ENCODE measurements at regions not wholly inside any gene's neighbourhood (a gene's known extent, or its start where the extent isn't known, plus 50 kb on each side); places are given as distances from the start of the nearest gene placed in this dataset.

DNA sequence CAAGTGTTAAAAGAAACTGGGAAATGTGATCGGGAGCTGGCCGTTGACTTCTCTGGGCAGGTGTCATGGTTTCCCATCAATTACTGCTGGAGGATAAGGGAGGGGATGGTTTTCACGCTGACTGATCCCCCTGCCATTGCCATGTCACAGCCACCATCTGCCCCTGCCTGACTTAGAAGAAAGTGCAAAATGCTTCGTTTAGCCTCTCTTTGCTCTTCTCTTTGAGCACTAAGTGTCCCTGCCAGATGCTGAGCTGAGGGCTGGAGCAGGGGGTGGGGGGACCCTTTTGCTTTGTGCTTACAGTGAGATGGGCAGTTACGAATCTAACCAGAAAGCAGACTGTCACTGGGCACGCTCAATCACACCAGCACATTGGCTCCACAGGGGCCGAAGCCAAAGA, 138.4 kb upstream of the ALDH1B1 start:
- Histone ChIP-seq H2AFZ (ENCODE audit: low read length) (no peak overlapping the region), H2BK15ac (ENCODE audit: low read depth, low read length) (no peak overlapping the region), H3K4me2 (ENCODE audit: insufficient read depth, insufficient read length, low read length) (no peak overlapping the region), H2BK12ac (ENCODE audit: insufficient read length, low read depth, low read length) (no peak overlapping the region), H3K79me1 (ENCODE audit: insufficient read depth, low read depth, low read length, poor library complexity, severe bottlenecking) (no peaks in the 10 kb centered on the region), H3K14ac (ENCODE audit: insufficient read depth, low read length) (no peak overlapping the region; the same call in 1 of the 2 replicates), H4K20me1 (ENCODE audit: control insufficient read depth, insufficient read depth, insufficient read length) (no peaks in the 10 kb centered on the region), H2BK120ac (ENCODE audit: low read depth, low read length, poor library complexity, severe bottlenecking) (no peak overlapping the region), H4K8ac (replicated peaks; ENCODE audit: insufficient read length, low read depth, low read length) (no peak overlapping the region), H3K79me2 (ENCODE audit: insufficient read depth, low read length) (no peaks in the 10 kb centered on the region), H3K18ac (ENCODE audit: insufficient read length, low read depth, low read length) (no peak overlapping the region), H2BK5ac (ENCODE audit: insufficient read length, low read length) (no peak overlapping the region), H3K23ac (ENCODE audit: insufficient read length, low read depth, low read length) (no peak overlapping the region), H2AK5ac (ENCODE audit: insufficient read length, low read length) (no peak overlapping the region), H3K9ac (ENCODE audit: extremely low read depth, insufficient read length, low read length) (no peak overlapping the region), H3K4ac (ENCODE audit: low read depth, low read length) (no peak overlapping the region), H4K91ac (ENCODE audit: insufficient read length, low read depth, low read length) (no peak overlapping the region), H3K23me2 (ENCODE audit: insufficient read length, low read depth, low read length, poor library complexity, severe bottlenecking) (no peaks in the 10 kb centered on the region), H3K9me3 (ENCODE audit: control insufficient read depth, low read depth, low read length) (no peaks in the 10 kb centered on the region), H2BK20ac (ENCODE audit: low read depth, low read length, poor library complexity, severe bottlenecking) (no peak overlapping the region), H4K5ac (ENCODE audit: insufficient read length, low read depth, low read length) (no peak overlapping the region), H3K27ac (ENCODE audit: insufficient read length, low read depth, low read length) (no peak overlapping the region), H3K4me1 (ENCODE audit: insufficient read depth, low read length) (no peaks in the 10 kb centered on the region), H3K56ac (ENCODE audit: insufficient read length, low read depth, low read length) (no peak overlapping the region), H3K27me3 (ENCODE audit: insufficient read depth, low read length) (no peaks in the 10 kb centered on the region), H3T11ph (ENCODE audit: low read length) (no peak overlapping the region)
- H3K27ac Mint-ChIP-seq = no peak overlapping the region
- WGBS (ENCODE audit: extremely low coverage, insufficient read length, low lambda C conversion rate) = no CpG with 5 or more reads among the region's 7 CpGs
- H3K36me3 Mint-ChIP-seq (ENCODE audit: insufficient read depth in 1 of 3, low read depth in 3 of 3) = no peaks in the 10 kb centered on the region
- H3K4me1 Mint-ChIP-seq = 0 out of 4 replicates have a peak, but pooled peaks cover 0 to 2% of the 10 kb centered on the region in 2 experiments
- DNase-seq = no peak
- H3K4me3 Mint-ChIP-seq = no peak overlapping the region
- TF ChIP-seq, protein P1, sequence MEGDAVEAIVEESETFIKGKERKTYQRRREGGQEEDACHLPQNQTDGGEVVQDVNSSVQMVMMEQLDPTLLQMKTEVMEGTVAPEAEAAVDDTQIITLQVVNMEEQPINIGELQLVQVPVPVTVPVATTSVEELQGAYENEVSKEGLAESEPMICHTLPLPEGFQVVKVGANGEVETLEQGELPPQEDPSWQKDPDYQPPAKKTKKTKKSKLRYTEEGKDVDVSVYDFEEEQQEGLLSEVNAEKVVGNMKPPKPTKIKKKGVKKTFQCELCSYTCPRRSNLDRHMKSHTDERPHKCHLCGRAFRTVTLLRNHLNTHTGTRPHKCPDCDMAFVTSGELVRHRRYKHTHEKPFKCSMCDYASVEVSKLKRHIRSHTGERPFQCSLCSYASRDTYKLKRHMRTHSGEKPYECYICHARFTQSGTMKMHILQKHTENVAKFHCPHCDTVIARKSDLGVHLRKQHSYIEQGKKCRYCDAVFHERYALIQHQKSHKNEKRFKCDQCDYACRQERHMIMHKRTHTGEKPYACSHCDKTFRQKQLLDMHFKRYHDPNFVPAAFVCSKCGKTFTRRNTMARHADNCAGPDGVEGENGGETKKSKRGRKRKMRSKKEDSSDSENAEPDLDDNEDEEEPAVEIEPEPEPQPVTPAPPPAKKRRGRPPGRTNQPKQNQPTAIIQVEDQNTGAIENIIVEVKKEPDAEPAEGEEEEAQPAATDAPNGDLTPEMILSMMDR (conservative IDR thresholded peaks at IDR 0.05) = no peak
- H3K27me3 Mint-ChIP-seq (ENCODE audit: low read depth) = peaks cover 76% of the 10 kb centered on the region
- no peaks in the 10 kb centered on the region for H3K9me3 Mint-ChIP-seq

All from H9 (cell line).